Mesodermal cell (in vitro differentiated cells): ENCODE measurements at regions not wholly inside any gene's neighbourhood (a gene's known extent, or its start where the extent isn't known, plus 50 kb on each side); places are given as distances from the start of the nearest gene placed in this dataset.

Experiments used
- H3K27ac ChIP-seq: 2 replicates; pipeline ENCODE4 v1.7.0; 2013; ENCODE audit warnings: mild to moderate bottlenecking, low read depth, low read length, moderate library complexity; ENCODE audit not compliant: severe bottlenecking
- H3K36me3 ChIP-seq: 2 replicates; pipeline ENCODE4 v1.7.1; 2013; ENCODE audit warnings: mild to moderate bottlenecking, low read length, moderate library complexity; ENCODE audit not compliant: control insufficient read depth, insufficient read depth
- H3K4me1 ChIP-seq: one replicate; pipeline ENCODE4 v1.7.1; 2013; ENCODE audit warnings: mild to moderate bottlenecking, low read length; ENCODE audit not compliant: insufficient read depth, control insufficient read depth, poor library complexity, severe bottlenecking
- H3K4me3 ChIP-seq: 2 replicates; pipeline ENCODE4 v1.7.0; 2013; ENCODE audit warnings: low read length, control low read depth, mild to moderate bottlenecking; ENCODE audit not compliant: insufficient read depth, poor library complexity, severe bottlenecking; ENCODE audit errors: extremely low read depth
- H3K9me3 ChIP-seq: 2 replicates; pipeline ENCODE4 v1.7.1; 2013; ENCODE audit warnings: mild to moderate bottlenecking, low read length, moderate library complexity; ENCODE audit not compliant: control insufficient read depth
- WGBS, 2 experiments: methylation state at CpG; one replicate each; pipeline ENCODE4 v1.1.5; 2013; ENCODE audit warnings: missing lambda C conversion rate in 2 of 2; ENCODE audit not compliant: insufficient coverage in 2 of 2; 5-methylcytosine and 5-hydroxymethylcytosine counted together

DNA sequence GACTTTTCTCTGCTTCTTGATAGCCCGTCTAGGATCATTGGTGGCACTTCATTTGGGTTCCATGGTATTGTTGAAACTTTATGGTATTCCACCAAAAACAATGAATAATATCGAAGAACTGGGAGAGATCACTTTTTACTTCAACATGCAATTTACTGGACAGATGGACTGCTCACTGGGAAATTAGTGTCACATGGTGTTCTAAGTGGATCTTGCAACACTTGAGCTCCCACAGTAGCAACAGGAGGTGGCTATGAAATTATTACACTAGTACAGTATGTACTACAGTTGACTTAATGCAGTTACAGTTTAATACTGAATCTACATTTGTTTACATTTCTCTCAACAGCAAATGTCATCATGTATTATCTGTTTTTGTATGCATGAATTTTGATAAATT lies 997.3 kb downstream of the REEP3 start:
- Histone ChIP-seq H3K36me3 (no peaks in the 10 kb centered on the region), H3K4me3 (no peak overlapping the region), H3K27ac (no peak overlapping the region), H3K9me3 (no peaks in the 10 kb centered on the region), H3K4me1 (no peaks in the 10 kb centered on the region)
- WGBS, 2 experiments, result no CpG with 5 or more reads among the region's 2 CpGs

DNA sequence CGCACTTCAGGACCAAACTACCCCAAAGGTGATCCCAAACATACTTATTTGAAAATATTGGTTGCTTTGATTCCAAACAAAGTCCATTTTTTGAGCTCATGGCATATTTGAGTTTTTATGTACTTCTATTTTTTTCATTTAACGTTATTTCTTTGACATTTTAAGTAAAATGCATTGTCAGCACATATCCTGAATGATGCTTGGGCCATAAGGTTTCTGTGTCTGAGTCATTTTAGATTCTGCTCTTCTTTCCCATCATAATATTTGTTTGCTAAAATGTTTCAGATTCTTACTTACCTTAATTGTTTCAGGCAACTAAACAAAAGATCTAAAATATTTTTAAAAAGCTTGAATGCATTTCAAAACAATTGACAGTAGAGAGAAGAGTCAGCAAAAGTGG lies 998.2 kb downstream of the REEP3 start:
- no peaks in the 10 kb centered on the region for H3K9me3 ChIP-seq
- no peaks in the 10 kb centered on the region for H3K36me3 ChIP-seq
- no peak overlapping the region for H3K4me3 ChIP-seq
- no CpG with 5 or more reads among the region's 2 CpGs for WGBS, 2 experiments
- H3K27ac ChIP-seq, result no peak overlapping the region
- H3K4me1 ChIP-seq, result no peaks in the 10 kb centered on the region

DNA sequence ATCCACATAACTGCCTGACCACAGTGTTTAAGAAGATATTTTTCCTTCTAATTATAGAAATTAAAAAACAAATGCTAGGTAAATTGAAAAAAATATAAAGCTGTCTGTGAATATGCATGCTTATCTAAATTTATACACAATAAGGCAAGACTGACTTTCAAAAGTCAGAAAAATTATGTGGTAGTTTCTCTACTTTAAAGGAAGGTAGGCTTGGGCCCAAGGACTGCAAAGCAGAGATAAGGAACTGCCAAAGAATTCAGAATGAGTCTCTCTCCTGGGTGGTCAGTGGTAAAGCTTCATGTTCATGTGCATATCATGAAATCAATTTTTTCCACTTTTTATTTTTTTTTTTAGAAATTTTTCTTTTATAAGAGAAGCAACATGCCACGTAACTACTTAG lies 998.6 kb downstream of the REEP3 start:
- Histone ChIP-seq H3K36me3 (no peaks in the 10 kb centered on the region), H3K27ac (no peak overlapping the region), H3K4me1 (no peaks in the 10 kb centered on the region), H3K4me3 (no peak overlapping the region), H3K9me3 (no peaks in the 10 kb centered on the region)
- no CpG with 5 or more reads among the region's 1 CpG for WGBS, 2 experiments

DNA sequence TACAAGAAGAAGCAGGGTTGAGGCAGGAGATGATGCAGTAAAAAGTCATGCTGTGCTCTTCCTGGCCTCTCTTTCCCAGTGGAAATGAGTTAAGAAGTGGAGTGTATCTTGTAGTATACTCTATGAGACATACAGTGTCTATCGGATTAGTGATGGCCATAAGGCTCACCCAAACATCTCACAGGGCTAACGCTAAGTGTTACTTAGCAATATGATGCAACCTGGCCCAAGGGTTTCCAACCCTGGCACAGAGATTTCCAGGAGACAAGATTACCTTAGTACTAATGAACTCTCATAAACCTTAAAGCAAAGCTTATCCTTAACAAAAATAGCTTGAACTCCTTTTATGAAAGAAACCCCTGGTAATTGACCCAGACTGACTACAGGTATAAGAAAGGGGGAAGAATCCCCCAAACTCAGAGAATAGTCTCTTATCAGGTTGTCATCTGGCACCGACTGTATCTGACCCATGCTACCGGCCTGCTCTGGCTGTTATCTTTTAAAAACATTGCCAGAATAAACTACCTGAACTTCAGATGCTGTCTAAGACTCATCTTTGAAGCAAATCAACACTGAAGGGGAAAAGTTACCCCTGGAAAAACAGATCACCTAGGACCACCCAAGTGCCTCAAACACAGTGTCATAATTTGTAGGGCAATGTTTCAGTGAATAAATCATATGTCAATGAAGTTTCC lies 1002.0 kb downstream of the REEP3 start:
- no peaks in the 10 kb centered on the region for H3K9me3 ChIP-seq
- no peaks in the 10 kb centered on the region for H3K36me3 ChIP-seq
- no peak overlapping the region for H3K4me3 ChIP-seq
- WGBS, 2 experiments, result 60% methylated on average over 1 of the region's 4 CpGs; no CpG with 5 or more reads in 1 of the 2 experiments
- H3K4me1 ChIP-seq, result no peaks in the 10 kb centered on the region
- no peak overlapping the region for H3K27ac ChIP-seq

DNA sequence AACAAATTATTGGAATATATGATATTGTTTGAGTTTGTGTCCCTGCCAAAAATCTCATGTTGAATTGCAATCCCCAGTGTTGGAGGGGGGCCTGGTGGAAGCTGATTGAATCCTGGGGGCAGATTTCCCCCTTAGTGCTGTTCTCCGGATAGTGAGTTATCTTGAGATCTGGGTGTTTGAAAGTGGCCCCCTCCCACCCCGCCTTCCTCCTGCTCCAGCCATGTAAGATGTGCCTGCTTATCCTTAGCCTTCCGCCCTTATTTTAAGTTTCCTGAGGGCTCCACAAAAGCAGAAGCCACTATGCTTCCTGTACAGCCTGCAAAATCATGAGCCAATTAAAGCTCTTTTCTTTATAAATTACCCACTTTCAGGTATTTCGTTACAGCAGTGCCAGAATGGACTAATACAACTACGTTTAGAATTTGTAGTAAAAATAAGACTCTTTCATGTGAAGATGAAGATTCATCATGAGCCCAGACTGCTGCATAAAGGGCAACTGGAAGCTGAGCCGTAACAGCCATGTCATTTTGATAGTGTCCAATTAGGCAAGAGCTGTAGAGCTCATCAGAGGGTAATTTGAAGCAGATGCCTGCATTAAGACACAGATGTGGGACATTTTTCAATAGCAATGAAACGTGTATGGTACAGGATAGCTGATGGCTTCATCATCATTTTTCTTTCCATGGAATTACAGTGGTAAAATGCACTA lies 1007.2 kb downstream of the REEP3 start:
- Histone ChIP-seq H3K9me3 (no peaks in the 10 kb centered on the region), H3K27ac (no peak overlapping the region), H3K36me3 (no peaks in the 10 kb centered on the region), H3K4me3 (no peak overlapping the region), H3K4me1 (no peaks in the 10 kb centered on the region)
- WGBS, 2 experiments, result 85 to 100% methylated on average over 4 to 5 of the region's 7 CpGs

DNA sequence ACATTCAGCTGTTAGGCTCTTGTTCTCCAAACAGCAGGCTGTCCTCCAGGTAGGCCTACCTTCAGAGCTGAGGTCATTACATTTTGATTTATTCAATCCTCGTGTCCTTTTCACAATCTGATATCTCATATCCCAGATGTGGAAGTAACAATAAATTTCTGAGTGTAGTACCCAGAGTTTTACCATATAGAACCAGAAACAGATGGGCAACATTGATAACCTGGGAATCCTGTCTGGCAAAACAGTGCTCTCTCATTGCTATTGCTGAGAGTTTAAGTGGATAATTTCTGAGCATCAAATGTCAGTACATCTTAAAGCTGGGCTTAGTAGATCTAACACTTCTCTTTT lies 1007.8 kb downstream of the REEP3 start:
- Histone ChIP-seq H3K4me3 (no peak overlapping the region), H3K9me3 (no peaks in the 10 kb centered on the region), H3K36me3 (no peaks in the 10 kb centered on the region), H3K4me1 (no peaks in the 10 kb centered on the region), H3K27ac (no peak overlapping the region)
- no CpG with 5 or more reads among the region's 1 CpG for WGBS, 2 experiments

DNA sequence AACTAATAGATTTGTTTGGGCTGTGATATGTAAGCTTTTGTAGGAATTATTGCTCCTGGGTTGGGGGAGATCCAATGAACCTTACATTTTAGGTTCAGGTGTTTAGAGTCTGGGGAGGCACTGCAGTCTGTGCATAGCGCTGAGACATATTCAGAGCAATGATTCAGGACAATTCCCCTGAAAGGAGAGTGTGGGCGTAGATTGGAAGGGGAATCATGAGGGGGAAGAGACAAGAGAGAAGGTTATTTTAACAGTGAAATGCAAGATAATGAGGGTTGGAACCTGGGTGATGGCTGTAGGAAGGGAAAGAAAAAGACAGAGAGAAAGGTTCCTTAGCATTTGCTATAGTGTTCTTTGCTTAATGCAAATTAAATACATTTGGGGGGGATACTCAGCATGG lies 1013.4 kb downstream of the REEP3 start:
- Histone ChIP-seq H3K36me3 (no peaks in the 10 kb centered on the region), H3K4me1 (no peaks in the 10 kb centered on the region), H3K9me3 (no peaks in the 10 kb centered on the region), H3K4me3 (no peak overlapping the region), H3K27ac (no peak overlapping the region)
- WGBS, 2 experiments, result 94% methylated on average over 2 of the region's 2 CpGs

DNA sequence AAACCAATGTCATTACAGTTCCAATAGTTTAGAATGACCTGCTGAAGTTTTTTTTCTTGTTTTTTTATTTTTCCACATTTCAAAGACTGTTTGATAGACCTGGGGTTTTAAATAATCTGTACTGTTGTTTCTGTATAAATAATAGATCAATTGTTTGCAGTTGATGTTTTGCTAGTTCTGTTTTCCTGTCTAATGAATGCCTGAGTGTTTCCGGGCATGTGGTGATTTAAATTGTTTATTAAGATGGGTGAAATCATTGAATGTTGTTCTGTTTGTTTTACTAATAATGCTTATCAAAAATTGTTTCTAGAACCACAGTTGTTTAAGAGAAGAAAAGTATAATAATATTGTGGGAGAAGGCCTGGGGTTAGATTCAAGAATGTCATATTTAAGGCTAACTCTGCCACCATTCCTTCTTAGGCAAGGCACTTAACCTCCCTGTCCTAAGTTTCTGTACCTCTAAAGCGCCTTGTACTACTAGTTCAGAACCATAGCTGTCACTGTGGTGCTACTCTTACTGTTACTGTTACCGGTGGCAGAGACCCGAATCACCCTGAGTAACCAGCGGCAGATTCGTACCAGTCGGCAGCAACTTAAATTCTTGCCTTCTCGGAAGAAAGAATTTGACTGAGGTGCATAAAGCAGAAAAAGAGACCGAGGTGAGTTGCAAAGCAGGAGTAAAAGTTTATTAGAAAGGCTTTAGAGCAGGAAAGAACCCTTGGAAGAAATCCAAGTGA lies 1014.1 kb downstream of the REEP3 start:
- no peak overlapping the region for H3K27ac ChIP-seq
- no peaks in the 10 kb centered on the region for H3K4me1 ChIP-seq
- no peaks in the 10 kb centered on the region for H3K36me3 ChIP-seq
- no peaks in the 10 kb centered on the region for H3K9me3 ChIP-seq
- WGBS, 2 experiments, result 89 to 93% methylated on average over 8 to 9 of the region's 9 CpGs
- no peak overlapping the region for H3K4me3 ChIP-seq

DNA sequence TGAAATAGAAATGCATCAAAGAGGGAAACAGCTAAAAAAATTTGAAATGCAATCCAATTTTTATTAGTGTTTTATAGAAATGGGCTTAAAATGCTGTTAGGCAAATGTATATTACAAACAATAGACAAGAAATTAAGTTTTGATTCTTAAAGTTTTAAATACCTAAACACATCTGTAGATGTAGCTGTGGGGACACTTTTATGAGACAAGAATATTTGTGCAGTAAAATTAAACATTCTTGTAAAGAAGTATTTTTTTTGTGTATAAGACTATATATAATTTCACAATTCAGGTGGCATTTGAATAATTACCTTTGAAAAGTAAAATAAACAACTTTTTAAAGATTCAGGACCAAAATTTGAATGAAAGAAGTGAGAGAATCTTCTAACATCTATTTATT lies 1015.9 kb downstream of the REEP3 start:
- Histone ChIP-seq H3K4me3 (no peak overlapping the region), H3K9me3 (no peaks in the 10 kb centered on the region), H3K27ac (no peak overlapping the region), H3K36me3 (no peaks in the 10 kb centered on the region), H3K4me1 (no peaks in the 10 kb centered on the region)

DNA sequence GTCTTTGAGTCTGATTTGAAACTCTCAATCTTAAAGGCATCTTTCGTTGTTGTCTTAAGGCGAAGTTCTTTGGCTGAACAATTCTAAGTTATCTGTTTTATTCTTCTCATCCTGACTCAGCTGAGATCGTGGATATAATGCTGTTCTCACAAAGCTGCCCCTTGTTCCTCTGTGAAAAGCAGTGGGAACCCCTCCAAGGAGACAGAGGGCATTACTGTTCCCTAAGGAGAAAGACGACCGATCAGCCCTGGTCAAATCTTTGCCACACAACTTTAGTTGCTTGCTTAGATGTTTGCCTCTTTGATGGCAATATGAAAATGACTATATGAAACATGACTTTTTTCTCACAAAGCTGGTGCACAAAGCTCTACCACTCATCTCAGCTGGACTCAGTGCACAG lies 1016.7 kb downstream of the REEP3 start:
- Histone ChIP-seq H3K36me3 (no peaks in the 10 kb centered on the region), H3K9me3 (no peaks in the 10 kb centered on the region), H3K4me3 (no peak overlapping the region), H3K4me1 (no peaks in the 10 kb centered on the region), H3K27ac (no peak overlapping the region)
- WGBS, 2 experiments, result 93 to 100% methylated on average over 2 to 3 of the region's 5 CpGs

DNA sequence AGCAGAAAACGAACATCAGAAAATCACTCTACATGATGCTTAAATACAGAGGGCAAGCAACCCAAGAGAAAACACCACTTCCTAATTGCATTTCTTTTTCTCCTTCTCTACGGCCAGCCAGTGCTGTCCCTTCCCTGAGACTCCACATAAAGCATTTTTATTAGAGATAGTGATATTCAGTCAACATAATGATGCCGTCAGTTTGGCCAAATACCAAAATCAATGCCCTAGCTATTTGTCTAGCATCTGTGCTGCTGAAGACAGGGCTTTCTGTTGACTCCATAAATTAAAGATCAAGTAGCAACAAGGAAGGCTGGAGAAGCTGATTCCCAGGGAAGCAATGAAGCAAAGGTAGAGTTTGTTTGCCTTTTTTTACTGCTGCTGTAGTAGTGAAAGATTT lies 1024.9 kb downstream of the REEP3 start:
- Histone ChIP-seq H3K9me3 (no peaks in the 10 kb centered on the region), H3K4me3 (no peak overlapping the region), H3K4me1 (no peaks in the 10 kb centered on the region), H3K36me3 (no peaks in the 10 kb centered on the region), H3K27ac (no peak overlapping the region)
- WGBS, 2 experiments, result 100% methylated on average over 1 of the region's 3 CpGs; no CpG with 5 or more reads in 1 of the 2 experiments
